NT2/D1 (cell line): ENCODE measurements at regions not wholly inside any gene's neighbourhood (a gene's known extent, or its start where the extent isn't known, plus 50 kb on each side); places are given as distances from the start of the nearest gene placed in this dataset.

Experiments used
- SUZ12 ChIP-seq: IDR thresholded peaks from 2 replicates; pipeline ENCODE4 v1.6.1; 2011; ENCODE audit not compliant: insufficient read length, insufficient read depth; ENCODE audit errors: extremely low read depth
- YY1 ChIP-seq: IDR thresholded peaks from 2 replicates; pipeline ENCODE4 v1.6.1; 2011; ENCODE audit not compliant: insufficient read length, insufficient read depth

- TF ChIP-seq SUZ12 (no peak), YY1 (no peak)
Observed at GRCh38 chr3:166993015-166993630, 387.0 kb downstream of the ZBBX start.
